HG03196 (cell line): ENCODE measurements at regions not wholly inside any gene's neighbourhood (a gene's known extent, or its start where the extent isn't known, plus 50 kb on each side); places are given as distances from the start of the nearest gene placed in this dataset.
"Not testable (repeated sequence)": the region's sequence is repeated elsewhere in the genome, so short reads cannot be mapped to it uniquely, and the experiment has no call there.

Experiments
- ATAC-seq: cut with Tn5 transposase; IDR thresholded peaks from one replicate; pipeline ENCODE4 v1.9.1; 2021; ENCODE audit not compliant: unreplicated experiment

GRCh38 chr11:22454461-22455090 is 116.4 kb downstream of the SLC17A6 start:
- no peak for ATAC-seq

- ATAC-seq, result no peak
Observed at GRCh38 chr11:22449441-22449840, 111.3 kb downstream of the SLC17A6 start.

GRCh38 chr11:22444076-22444475 is 105.9 kb downstream of the SLC17A6 start:
- ATAC-seq, result no peak

GRCh38 chr11:22441831-22442230 is 103.7 kb downstream of the SLC17A6 start:
- ATAC-seq, result no peak

GRCh38 chr11:22435582-22435981 is 97.4 kb downstream of the SLC17A6 start:
- not testable (repeated sequence) for ATAC-seq

GRCh38 chr11:22433517-22433916 is 95.3 kb downstream of the SLC17A6 start:
- no peak for ATAC-seq

- ATAC-seq, result no peak
Observed at GRCh38 chr11:22433094-22433455, 94.9 kb downstream of the SLC17A6 start.

GRCh38 chr11:22432291-22433093 is 94.3 kb downstream of the SLC17A6 start:
- ATAC-seq, result no peak

GRCh38 chr11:22431106-22431505 is 92.9 kb downstream of the SLC17A6 start:
- ATAC-seq, result no peak

- no peak for ATAC-seq
Observed at GRCh38 chr11:22430639-22431038, 92.5 kb downstream of the SLC17A6 start.

GRCh38 chr11:22430141-22430541 is 92.0 kb downstream of the SLC17A6 start:
- ATAC-seq, result no peak
